PFSK-1 (cell line): ENCODE measurements at regions not wholly inside any gene's neighbourhood (a gene's known extent, or its start where the extent isn't known, plus 50 kb on each side); places are given as distances from the start of the nearest gene placed in this dataset.

Experiments
- FOXP2 ChIP-seq: optimal IDR thresholded peaks from 2 replicates; pipeline ENCODE3; 2011; ENCODE audit warnings: borderline replicate concordance, control low read depth, inconsistent platforms; ENCODE audit not compliant: insufficient read depth; ENCODE audit errors: extremely low read length, extremely low read depth
- POLR2AphosphoS5 ChIP-seq: IDR thresholded peaks from 2 replicates; pipeline ENCODE4 v1.6.1; 2012; ENCODE audit warnings: low read depth, mild to moderate bottlenecking, control low read depth, low read length, moderate library complexity

DNA sequence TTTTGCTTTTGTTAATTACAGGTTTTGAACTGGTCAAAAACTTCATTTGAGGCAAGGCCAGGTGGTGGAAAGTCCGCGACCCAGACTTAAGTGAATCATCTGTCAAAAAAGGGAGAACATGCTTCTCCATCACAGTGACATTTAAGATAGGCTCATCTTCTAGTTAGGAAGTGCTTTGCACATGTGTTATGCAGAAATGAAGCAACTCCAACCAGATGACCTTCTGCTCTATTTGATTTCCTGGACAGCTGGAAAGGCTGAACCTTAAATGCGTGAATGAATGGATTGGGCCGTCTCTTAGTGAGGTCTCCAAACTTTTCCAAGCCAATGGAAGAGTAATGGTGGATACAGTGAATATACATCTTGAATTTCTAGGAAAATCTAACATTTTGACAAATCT is 101.6 kb upstream of the FAM13C start:
- TF ChIP-seq POLR2AphosphoS5 (no peak), FOXP2 (no peak)
